ENCODE measurements at regions not wholly inside any gene's neighbourhood (a gene's known extent, or its start where the extent isn't known, plus 50 kb on each side); places are given as distances from the start of the nearest gene placed in this dataset.

DNA sequence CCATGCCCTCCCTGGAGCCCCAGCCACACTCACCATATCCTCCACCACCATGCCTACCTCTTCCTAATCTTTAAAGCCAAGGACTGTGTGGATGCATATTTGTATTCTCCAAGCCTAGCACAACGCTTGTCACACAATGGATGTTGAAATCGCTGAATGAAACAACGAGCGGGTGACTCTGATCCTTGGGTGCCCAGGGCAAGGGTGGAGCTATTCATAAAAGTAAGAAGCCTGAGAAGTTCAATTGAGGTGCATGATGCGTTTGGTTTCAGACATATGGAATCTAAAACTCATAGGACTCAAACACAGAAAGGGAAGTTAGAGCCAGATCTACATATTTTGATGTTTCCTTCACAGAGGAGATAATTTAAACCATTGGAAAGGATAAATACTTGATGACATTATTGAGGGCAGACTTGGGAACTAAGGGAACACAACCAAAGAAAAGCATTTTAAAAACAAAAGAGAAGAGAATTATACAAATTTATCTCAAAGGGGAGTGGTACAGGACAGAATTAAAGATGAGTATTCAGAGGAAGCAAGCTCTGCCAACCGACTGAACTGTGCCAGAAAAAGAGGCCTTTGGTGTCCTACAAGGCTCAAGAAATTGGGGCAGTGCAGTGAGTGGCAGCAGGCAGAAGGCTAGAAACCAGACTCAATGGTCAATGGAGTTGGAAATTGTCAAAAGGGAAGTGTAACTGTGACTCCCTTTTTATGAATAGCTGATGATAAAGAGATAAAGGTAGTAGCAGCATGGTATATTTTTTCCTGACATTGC is 200.6 kb upstream of the NCKAP5 start:
- no peaks in the 10 kb centered on the region for H3K36me3 ChIP-seq (ENCODE audit: control insufficient read depth, insufficient read depth, low read length)
- no peak for DNase-seq (ENCODE audit: extremely low read depth, insufficient read length)
- TF ChIP-seq, protein P1, sequence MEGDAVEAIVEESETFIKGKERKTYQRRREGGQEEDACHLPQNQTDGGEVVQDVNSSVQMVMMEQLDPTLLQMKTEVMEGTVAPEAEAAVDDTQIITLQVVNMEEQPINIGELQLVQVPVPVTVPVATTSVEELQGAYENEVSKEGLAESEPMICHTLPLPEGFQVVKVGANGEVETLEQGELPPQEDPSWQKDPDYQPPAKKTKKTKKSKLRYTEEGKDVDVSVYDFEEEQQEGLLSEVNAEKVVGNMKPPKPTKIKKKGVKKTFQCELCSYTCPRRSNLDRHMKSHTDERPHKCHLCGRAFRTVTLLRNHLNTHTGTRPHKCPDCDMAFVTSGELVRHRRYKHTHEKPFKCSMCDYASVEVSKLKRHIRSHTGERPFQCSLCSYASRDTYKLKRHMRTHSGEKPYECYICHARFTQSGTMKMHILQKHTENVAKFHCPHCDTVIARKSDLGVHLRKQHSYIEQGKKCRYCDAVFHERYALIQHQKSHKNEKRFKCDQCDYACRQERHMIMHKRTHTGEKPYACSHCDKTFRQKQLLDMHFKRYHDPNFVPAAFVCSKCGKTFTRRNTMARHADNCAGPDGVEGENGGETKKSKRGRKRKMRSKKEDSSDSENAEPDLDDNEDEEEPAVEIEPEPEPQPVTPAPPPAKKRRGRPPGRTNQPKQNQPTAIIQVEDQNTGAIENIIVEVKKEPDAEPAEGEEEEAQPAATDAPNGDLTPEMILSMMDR (IDR thresholded peaks at IDR 0.05; ENCODE audit: insufficient read depth, low read length, poor library complexity, severe bottlenecking) = no peak
- H3K27me3 ChIP-seq (replicated peaks; ENCODE audit: control insufficient read depth, insufficient read depth, low read length) = no peaks in the 10 kb centered on the region; the same call in 1 of the 2 replicates
- H3K4me3 ChIP-seq (replicated peaks; ENCODE audit: low read depth, low read length) = no peak overlapping the region

DNA sequence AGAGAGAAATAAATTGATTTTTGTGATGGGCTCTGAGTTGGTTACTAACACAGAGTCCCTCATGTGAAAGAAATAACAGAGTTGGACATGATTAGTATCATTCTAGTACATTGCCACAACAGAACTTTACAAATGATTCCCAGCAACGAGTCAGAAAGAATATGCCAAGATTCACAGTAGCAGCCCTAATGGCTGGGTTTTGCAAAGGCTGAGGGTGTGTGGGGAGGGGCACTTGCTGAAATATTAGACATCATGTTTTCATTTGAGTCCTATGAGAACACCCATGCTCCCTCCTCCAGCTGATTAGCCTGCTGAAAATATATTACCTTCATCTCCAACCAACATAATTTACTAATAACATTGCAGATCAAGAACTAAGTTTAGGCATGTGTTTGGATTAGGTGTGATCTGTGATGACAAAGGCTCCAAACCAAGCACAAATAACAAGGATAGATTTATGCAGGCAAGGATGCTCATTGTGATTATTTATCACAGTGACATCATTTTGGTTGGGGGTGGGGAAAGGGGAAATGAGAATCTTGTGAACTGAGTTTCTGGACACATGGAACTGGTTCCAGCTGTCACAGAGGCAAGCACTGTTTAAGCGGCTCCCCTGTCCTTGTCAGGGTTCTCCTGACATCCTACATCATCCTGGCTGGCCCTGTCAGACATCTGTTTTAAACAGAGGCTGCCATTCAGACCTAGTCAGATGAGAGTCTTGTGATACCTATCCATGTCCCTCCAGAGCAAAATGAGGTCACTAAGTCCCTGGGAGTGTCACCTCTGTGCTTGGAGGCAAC is 205.8 kb upstream of the NCKAP5 start:
- no peaks in the 10 kb centered on the region; the same call in 1 of the 2 replicates for H3K27me3 ChIP-seq (replicated peaks; ENCODE audit: control insufficient read depth, insufficient read depth, low read length)
- no peaks in the 10 kb centered on the region for H3K36me3 ChIP-seq (ENCODE audit: control insufficient read depth, insufficient read depth, low read length)
- no peak overlapping the region for H3K4me3 ChIP-seq (replicated peaks; ENCODE audit: low read depth, low read length)
- DNase-seq (ENCODE audit: extremely low read depth, insufficient read length) = no peak
- TF ChIP-seq, protein P1 (IDR thresholded peaks at IDR 0.05; ENCODE audit: insufficient read depth, low read length, poor library complexity, severe bottlenecking) = no peak

DNA sequence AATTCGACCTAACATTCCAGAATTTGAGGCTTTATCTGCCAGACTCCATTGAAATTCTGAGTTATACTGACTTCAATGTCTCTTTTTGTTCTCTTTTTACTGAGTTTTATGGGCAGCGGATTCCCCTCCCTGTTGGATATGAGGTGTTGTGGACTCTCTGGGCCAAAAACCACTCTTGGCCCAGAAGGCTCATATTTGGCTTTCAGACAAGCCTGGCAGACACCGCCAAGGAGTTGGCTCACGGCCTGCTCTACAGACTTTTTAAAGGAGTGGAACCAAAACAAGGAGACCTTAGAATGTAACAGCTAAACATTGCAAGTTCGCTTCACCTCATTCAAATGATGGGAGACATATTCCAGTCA is 206.4 kb upstream of the NCKAP5 start:
- no peaks in the 10 kb centered on the region; the same call in 1 of the 2 replicates for H3K27me3 ChIP-seq (replicated peaks; ENCODE audit: control insufficient read depth, insufficient read depth, low read length)
- DNase-seq (ENCODE audit: extremely low read depth, insufficient read length) = no peak
- H3K36me3 ChIP-seq (ENCODE audit: control insufficient read depth, insufficient read depth, low read length) = no peaks in the 10 kb centered on the region
- TF ChIP-seq, protein P1 (IDR thresholded peaks at IDR 0.05; ENCODE audit: insufficient read depth, low read length, poor library complexity, severe bottlenecking) = no peak
- H3K4me3 ChIP-seq (replicated peaks; ENCODE audit: low read depth, low read length) = no peak overlapping the region

DNA sequence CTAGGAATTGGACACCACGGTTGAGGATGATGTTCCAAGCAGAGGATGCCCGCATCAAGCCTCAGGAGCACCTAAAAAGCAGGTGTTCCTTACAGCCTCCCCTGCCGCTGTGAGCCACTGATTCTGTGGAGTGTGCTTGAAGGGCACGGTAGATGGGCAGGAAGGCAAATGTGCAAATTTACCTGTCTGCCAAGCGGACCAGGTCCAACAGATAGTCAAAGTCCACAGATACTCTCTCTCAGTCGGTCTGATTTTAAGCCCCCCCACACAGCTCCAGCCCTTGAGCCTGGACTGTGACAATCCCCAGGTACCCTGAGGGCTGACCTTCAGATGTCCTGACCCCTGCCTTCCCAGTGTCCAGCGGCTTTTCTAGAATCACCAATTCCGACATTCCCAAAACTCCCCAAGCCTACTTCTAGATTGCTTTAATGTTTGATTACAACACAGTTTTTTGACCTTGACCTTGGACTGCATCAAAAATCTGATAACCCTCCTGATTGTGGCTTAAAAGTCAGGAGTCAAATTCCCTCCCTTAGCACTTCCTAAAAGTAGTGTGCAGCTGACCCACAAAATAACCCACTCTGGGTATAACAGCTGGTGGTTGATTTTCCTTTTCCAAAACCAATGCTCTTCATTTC is 208.8 kb upstream of the NCKAP5 start:
- no peak for DNase-seq (ENCODE audit: extremely low read depth, insufficient read length)
- TF ChIP-seq, protein P1 (IDR thresholded peaks at IDR 0.05; ENCODE audit: insufficient read depth, low read length, poor library complexity, severe bottlenecking) = no peak
- Histone ChIP-seq H3K4me3 (replicated peaks; ENCODE audit: low read depth, low read length) (no peak overlapping the region), H3K36me3 (ENCODE audit: control insufficient read depth, insufficient read depth, low read length) (no peaks in the 10 kb centered on the region), H3K27me3 (replicated peaks; ENCODE audit: control insufficient read depth, insufficient read depth, low read length) (no peaks in the 10 kb centered on the region; the same call in 1 of the 2 replicates)

DNA sequence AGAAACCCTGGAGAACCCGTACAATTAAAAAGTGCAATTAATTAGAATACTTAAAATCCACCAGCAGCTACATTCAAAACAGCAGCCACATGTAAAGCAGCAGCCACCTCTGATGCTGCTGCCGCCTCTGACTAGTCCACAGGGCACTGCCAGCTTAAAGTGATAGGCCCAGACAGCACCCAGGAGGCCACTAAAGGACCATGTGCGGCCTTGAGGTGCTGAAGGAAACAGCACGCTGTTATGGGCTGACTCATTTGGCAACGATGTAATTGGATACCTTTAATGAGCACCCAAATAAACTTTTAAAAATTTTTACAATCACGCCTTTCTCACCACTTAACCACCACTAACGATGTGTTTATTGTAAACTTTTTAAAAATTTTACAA is 209.3 kb upstream of the NCKAP5 start:
- H3K4me3 ChIP-seq (replicated peaks; ENCODE audit: low read depth, low read length) = no peak overlapping the region
- no peak for DNase-seq (ENCODE audit: extremely low read depth, insufficient read length)
- no peaks in the 10 kb centered on the region; the same call in 1 of the 2 replicates for H3K27me3 ChIP-seq (replicated peaks; ENCODE audit: control insufficient read depth, insufficient read depth, low read length)
- TF ChIP-seq, protein P1 (IDR thresholded peaks at IDR 0.05; ENCODE audit: insufficient read depth, low read length, poor library complexity, severe bottlenecking) = no peak
- no peaks in the 10 kb centered on the region for H3K36me3 ChIP-seq (ENCODE audit: control insufficient read depth, insufficient read depth, low read length)
